Endodermal cell (in vitro differentiated cells): ENCODE measurements at regions not wholly inside any gene's neighbourhood (a gene's known extent, or its start where the extent isn't known, plus 50 kb on each side); places are given as distances from the start of the nearest gene placed in this dataset.
"Not testable (repeated sequence)": the region's sequence is repeated elsewhere in the genome, so short reads cannot be mapped to it uniquely, and the experiment has no call there.

Source experiments
- DNase-seq: peaks from one replicate; pipeline ENCODE4 v3.0.0-alpha.2; 2017
- H3K27ac ChIP-seq: 2 replicates; pipeline ENCODE4 v1.5.1; 2013; ENCODE audit warnings: mild to moderate bottlenecking, low read depth, low read length, moderate library complexity
- H3K27me3 ChIP-seq: 2 replicates; pipeline ENCODE4 v1.6.1; 2013; ENCODE audit warnings: mild to moderate bottlenecking, low read length, moderate library complexity; ENCODE audit not compliant: insufficient read depth, control insufficient read depth, poor library complexity, severe bottlenecking
- H3K36me3 ChIP-seq: 2 replicates; pipeline ENCODE4 v1.7.0; 2013; ENCODE audit warnings: mild to moderate bottlenecking, low read length, moderate library complexity; ENCODE audit not compliant: control insufficient read depth, insufficient read depth
- H3K4me1 ChIP-seq: one replicate; pipeline ENCODE4 v1.7.0; 2013; ENCODE audit warnings: low read length; ENCODE audit not compliant: control insufficient read depth, insufficient read depth
- H3K4me3 ChIP-seq: 2 replicates; pipeline ENCODE4 v1.5.1; 2013; ENCODE audit warnings: mild to moderate bottlenecking, low read length, moderate library complexity
- H3K9ac ChIP-seq: 2 replicates; pipeline ENCODE4 v1.6.1; 2013; ENCODE audit warnings: mild to moderate bottlenecking, low read length, moderate library complexity; ENCODE audit not compliant: poor library complexity, severe bottlenecking; ENCODE audit errors: extremely low read depth
- H3K9me3 ChIP-seq: 2 replicates; pipeline ENCODE4 v1.6.1; 2013; ENCODE audit warnings: mild to moderate bottlenecking, low read length, moderate library complexity; ENCODE audit not compliant: control insufficient read depth
- H3K27ac Mint-ChIP-seq: 2 replicates; pipeline ENCODE4 v1.8.0; 2020; ENCODE audit warnings: mixed read lengths
- H3K27me3 Mint-ChIP-seq: 2 replicates; pipeline ENCODE4 v1.8.0; 2021; ENCODE audit warnings: mild to moderate bottlenecking, mixed read lengths; ENCODE audit not compliant: insufficient read depth
- H3K36me3 Mint-ChIP-seq: 2 replicates; pipeline ENCODE4 v1.8.0; 2020; ENCODE audit warnings: low read depth, mixed read lengths
- H3K4me1 Mint-ChIP-seq: 2 replicates; pipeline ENCODE4 v1.8.0; 2020; ENCODE audit warnings: mixed read lengths
- H3K4me3 Mint-ChIP-seq: 2 replicates; pipeline ENCODE4 v1.8.0; 2020; ENCODE audit warnings: mild to moderate bottlenecking, moderate library complexity, mixed read lengths
- H3K9me3 Mint-ChIP-seq: 2 replicates; pipeline ENCODE4 v1.8.0; 2020; ENCODE audit warnings: mild to moderate bottlenecking, mixed read lengths
- WGBS, 2 experiments: methylation state at CpG; one replicate each; pipeline versions ENCODE4 v1.1.5 to v1.1.7; 2013; ENCODE audit warnings: missing lambda C conversion rate in 2 of 2, mixed read lengths in 1 of 2; ENCODE audit not compliant: insufficient coverage in 1 of 2, insufficient read length in 1 of 2; 5-methylcytosine and 5-hydroxymethylcytosine counted together

DNA sequence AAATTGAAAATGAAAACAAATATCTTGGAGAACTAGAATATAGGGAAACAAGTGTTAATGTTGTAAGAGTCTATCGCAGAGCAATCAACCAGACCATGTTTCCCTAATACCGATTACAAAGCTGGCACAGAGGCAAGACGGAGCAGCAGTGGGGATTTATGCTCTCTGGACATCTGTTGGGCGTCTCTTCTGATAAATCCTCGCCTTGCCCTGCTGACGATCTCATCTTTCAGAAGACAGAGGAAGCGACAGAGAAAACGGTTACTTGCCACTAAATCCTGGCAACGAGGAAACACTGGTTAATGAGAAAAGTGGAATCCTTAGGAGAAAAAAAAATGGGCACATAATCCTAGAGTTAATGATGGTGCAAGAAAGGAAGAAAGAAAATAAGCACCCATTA, 218.5 kb downstream of the NPIPA8 start:
- not testable (repeated sequence) for H3K9me3 Mint-ChIP-seq, H3K27me3 ChIP-seq, H3K27me3 Mint-ChIP-seq, H3K36me3 ChIP-seq, H3K4me3 Mint-ChIP-seq, H3K36me3 Mint-ChIP-seq, DNase-seq, H3K4me1 Mint-ChIP-seq, H3K9ac ChIP-seq, H3K27ac Mint-ChIP-seq, H3K4me1 ChIP-seq, H3K4me3 ChIP-seq, H3K9me3 ChIP-seq, H3K27ac ChIP-seq
- WGBS, 2 experiments, result 93 to 100% methylated on average over 3 to 7 of the region's 9 CpGs

GRCh38 chr16:18104412-18104811, 232.1 kb downstream of the NPIPA8 start:
- H3K36me3 Mint-ChIP-seq, H3K9me3 Mint-ChIP-seq, H3K9ac ChIP-seq, H3K36me3 ChIP-seq, DNase-seq, H3K27ac Mint-ChIP-seq, H3K27me3 ChIP-seq, H3K4me1 ChIP-seq, H3K4me3 ChIP-seq, H3K4me1 Mint-ChIP-seq, H3K27ac ChIP-seq, H3K4me3 Mint-ChIP-seq, H3K27me3 Mint-ChIP-seq, H3K9me3 ChIP-seq: not testable (repeated sequence)
- no CpG with 5 or more reads among the region's 2 CpGs for WGBS, 2 experiments

DNA sequence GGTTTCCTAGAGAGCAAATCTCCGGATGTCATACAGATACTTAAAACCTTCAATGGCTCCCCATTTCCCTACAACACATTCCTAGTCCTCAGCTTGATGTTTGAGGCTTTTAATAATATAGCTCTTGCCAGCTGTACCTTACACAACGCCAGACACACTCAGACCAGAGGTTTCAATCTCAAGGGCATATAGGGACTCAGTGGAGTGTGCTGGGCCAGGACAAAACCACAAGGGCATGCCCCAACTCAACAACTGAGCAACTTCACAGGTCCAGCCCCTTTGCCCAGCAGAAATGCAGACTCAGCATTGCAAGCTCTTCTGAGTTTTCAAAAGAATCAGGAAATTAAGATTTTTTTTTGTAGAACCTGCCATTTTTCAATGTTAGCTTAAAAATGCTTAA, 235.5 kb downstream of the NPIPA8 start:
- H3K27me3 ChIP-seq, H3K4me3 ChIP-seq, H3K36me3 Mint-ChIP-seq, DNase-seq, H3K27me3 Mint-ChIP-seq, H3K9ac ChIP-seq, H3K27ac Mint-ChIP-seq, H3K4me1 ChIP-seq, H3K4me1 Mint-ChIP-seq, H3K36me3 ChIP-seq, H3K9me3 Mint-ChIP-seq, H3K4me3 Mint-ChIP-seq, H3K9me3 ChIP-seq, H3K27ac ChIP-seq: not testable (repeated sequence)
- WGBS, 2 experiments, result no CpG with 5 or more reads among the region's 2 CpGs

- H3K4me3 ChIP-seq, H3K4me1 ChIP-seq, H3K9me3 Mint-ChIP-seq, H3K27me3 ChIP-seq, H3K27ac ChIP-seq, H3K36me3 Mint-ChIP-seq, H3K4me3 Mint-ChIP-seq, DNase-seq, H3K27me3 Mint-ChIP-seq, H3K9ac ChIP-seq, H3K4me1 Mint-ChIP-seq, H3K27ac Mint-ChIP-seq, H3K9me3 ChIP-seq, H3K36me3 ChIP-seq: not testable (repeated sequence)
- WGBS, 2 experiments, result no CpG with 5 or more reads among the region's 1 CpG
These were observed 243.9 kb downstream of the NPIPA8 start for GRCh38 chr16:18092605-18093004.

DNA sequence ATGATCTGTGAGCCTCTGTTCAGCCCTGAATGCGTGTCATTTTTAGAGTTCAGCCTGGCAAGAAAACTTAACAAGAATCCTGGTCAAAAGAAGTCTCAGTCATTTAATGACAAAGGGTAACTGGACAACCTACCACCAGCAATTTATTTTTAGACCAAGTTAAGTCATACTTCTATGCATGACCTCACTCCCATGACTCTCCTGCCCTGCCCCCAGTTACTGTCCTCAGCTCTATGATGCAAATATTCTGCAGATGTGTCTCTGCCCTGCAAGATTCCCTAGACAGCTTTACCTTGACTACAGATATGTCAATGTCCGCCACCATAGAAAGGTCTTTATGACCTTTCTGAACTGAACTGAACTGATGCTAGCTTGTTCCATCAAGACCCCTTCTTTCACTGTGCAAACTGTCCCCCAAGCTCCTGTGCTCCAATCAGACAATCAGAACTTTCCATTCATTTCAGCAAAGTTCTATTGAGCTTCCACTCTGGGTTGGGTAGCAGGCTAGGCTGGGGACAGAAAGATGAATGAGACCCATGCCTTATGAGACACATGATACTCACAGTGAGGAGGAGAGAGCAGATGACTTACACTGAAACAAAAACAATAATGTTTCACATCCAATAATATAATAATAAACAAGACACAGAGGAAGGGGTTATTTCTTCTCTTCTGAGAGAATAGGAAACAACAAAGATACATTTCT, 255.7 kb downstream of the NPIPA8 start:
- not testable (repeated sequence) for H3K27me3 ChIP-seq, H3K27me3 Mint-ChIP-seq, H3K27ac ChIP-seq, DNase-seq, H3K36me3 ChIP-seq, H3K4me3 ChIP-seq, H3K4me3 Mint-ChIP-seq, H3K4me1 ChIP-seq, H3K36me3 Mint-ChIP-seq, H3K9me3 ChIP-seq, H3K9me3 Mint-ChIP-seq, H3K9ac ChIP-seq, H3K4me1 Mint-ChIP-seq, H3K27ac Mint-ChIP-seq
- 92 to 100% methylated on average over 1 of the region's 2 CpGs for WGBS, 2 experiments

DNA sequence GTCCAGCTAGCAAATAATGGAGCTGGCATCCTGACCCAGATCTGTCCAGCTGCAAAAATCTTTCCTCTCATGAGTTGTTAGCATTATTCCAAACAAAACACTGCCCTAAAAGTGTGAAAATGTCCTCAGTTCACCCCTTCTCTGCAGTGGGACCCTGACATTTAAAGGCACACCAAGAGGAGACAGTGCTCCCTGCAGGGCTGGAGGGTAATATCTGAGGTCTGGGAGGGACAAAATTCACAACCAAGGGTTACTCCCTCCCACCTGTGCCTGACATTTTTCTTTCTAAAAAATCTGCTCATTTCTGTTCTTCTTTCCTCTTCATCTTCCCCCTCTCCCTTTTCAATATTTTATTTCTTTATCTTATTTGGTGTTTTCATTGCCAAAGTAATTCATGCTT, 258.6 kb downstream of the NPIPA8 start:
- DNase-seq, H3K36me3 Mint-ChIP-seq, H3K9me3 Mint-ChIP-seq, H3K4me1 Mint-ChIP-seq, H3K4me3 Mint-ChIP-seq, H3K4me3 ChIP-seq, H3K27me3 ChIP-seq, H3K36me3 ChIP-seq, H3K27ac ChIP-seq, H3K27ac Mint-ChIP-seq, H3K9me3 ChIP-seq, H3K4me1 ChIP-seq, H3K9ac ChIP-seq: not testable (repeated sequence)
- peaks cover 12% of the 10 kb centered on the region for H3K27me3 Mint-ChIP-seq
